NCI-H526 treated with DMSO at 0.1 percent for 48 hours (cell line): ENCODE measurements at regions not wholly inside any gene's neighbourhood (a gene's known extent, or its start where the extent isn't known, plus 50 kb on each side); places are given as distances from the start of the nearest gene placed in this dataset.

Source experiments
- DNase-seq: peaks from one replicate; lab custom pipeline; 2025; lab: John Stamatoyannopoulos, UW

DNA sequence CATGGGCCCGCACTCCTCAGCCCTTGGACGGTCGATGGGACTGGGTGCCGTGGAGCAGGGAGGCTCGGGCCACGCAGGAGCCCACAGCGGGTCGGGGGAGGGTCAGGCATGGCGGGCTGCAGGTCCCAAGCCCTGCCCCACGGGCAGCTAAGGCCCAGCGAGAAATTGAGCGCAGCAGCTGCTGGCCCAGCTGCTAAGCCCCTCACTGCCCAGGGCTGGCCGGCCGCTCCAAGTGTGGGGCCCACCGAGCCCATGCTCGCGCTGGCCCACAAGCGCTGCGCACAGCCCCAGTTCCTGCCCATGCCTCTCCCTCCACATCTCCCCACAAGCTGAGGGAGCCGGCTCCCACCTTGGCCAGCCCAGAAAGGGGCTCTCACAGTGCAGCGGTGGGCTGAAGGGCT lies 259.4 kb downstream of the VGLL3 start:
- DNase-seq: no peak

DNA sequence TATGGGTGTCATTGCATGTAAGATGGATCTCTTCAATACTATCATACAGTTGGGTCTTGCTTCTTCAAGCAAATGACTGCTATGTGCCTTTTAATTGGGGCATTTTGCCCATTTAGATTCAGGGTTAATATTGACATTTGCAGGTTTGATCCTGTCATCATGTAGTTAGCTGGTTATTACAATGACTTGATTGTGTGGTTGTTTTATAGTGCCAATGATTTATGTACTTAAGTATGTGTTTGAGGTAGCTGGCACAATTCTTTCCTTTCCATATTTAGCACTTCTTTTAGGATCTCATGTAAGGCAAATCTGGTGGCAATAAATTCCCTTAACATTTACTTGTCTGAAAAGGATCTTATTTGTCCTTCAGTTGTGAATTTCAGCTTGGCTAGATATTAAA lies 267.5 kb downstream of the VGLL3 start:
- DNase-seq: no peak

DNA sequence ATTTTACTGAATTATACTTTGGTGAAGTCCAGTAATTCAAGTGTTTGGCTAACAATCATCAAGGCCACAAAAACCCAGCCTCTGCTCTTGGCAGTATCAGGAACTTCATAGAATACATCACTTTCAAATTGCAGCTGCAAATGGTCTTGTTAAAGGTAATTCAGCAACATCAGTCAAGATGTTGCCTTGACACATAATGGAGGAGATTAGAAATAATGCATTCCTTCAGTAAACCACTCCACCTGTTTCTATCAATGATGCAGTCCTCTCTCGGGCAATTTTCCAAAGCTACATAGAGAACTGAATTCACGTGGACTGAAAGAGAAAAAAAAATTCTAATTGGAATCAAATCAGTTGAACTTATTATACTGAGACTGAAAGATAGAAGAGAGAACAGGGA lies 279.3 kb downstream of the VGLL3 start:
- DNase-seq: no peak

DNA sequence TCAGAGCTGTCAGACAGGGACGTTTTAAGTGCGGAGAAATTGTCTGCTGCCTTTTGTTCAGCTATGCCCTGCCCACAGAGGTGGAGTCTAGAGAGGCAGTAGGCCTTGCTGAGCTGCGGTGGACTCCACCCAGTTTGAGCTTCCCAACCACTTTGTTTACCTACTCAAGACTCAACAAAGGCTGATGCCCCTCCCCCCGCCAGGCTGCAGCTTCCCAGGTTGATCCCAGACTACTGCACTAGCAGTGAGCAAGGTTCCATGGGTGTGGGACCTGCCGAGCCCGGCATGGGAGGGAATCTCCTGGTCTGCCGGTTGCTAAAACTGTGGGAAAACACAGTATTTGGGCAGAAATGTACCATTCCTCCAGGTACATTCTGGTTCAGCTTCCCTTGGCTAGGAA lies 282.1 kb downstream of the VGLL3 start:
- no peak for DNase-seq

DNA sequence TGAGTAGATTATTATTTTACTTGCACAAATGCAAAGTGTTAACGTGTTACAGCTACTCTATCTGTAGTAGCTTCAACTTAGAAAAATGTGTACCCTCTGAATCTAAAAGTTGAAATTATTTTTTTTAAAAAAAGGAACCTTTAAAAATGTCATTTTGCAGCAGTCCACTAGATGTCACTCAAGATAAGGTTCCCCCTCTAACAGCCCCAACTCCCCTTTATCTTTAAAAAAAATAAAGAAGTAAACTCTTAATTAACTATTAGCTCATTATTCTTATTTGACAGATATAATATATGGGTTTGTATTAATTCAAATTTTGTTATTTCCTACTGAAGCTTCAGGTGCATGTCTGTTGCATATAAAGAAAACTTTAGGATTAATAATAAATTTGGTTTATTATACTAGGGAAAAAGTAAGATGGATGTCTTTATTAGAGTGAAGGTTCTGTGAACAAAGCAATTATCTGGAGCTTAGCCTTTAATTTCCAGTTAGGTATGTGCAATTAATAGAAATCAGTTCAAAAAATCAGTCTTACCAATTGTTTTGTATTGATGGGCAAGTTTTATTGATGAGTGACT lies 288.5 kb downstream of the VGLL3 start:
- no peak for DNase-seq

DNA sequence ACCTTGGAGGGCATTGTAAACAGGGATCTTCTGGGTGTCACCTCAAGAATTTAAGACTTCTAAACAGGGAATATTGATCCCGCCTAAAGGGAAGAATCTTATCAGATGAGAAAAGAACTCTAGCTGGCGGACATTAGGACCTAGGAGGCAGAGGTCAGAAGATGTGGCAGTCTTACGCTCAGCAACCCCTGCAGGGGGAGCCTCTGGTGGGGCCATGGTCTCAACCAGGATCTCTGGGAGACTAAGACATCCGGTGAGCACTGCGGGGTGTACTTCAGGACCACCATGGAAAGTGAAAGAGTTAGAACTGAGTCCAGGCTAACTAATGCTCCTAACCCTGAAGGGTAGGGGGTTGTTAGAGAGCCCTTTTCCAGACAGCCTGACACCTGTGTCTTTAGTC lies 295.2 kb downstream of the VGLL3 start:
- DNase-seq: no peak

DNA sequence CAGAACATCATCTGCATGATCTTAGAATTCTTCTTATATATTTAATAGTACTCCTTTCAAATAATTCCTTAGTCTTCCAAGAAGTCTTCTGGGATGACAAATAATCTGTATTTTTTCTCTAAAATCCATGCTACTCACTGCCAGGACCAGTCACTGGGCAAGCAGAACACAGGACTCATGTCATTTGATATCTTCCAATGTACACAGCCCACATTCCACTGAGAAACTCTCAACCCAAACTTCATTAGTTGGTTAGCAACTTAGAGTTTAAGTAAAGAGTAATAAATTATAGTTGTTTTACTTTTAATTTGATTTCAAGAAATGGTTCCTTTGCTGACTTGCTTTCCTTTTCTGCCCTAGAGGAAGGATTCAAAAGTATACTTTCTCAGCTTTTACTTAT lies 317.0 kb downstream of the VGLL3 start:
- no peak for DNase-seq

DNA sequence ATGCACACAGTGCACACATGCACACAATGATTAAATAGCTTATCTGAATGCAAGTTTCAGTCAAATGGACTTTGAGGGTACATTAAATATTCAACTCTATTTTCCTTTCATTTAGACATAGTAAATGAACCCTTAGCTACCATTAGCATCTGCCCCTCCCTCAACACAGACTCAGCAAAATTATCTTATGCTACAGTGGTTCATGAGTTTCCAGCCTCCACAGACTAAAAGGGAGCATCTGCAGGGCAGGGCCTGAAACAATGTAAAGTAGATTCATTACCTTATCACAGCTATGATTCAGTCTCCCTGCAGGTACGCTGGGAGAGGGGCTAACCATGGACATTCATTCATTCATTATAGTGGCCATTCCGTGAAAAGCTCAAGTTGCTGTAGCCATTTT lies 329.1 kb downstream of the VGLL3 start:
- DNase-seq: no peak

DNA sequence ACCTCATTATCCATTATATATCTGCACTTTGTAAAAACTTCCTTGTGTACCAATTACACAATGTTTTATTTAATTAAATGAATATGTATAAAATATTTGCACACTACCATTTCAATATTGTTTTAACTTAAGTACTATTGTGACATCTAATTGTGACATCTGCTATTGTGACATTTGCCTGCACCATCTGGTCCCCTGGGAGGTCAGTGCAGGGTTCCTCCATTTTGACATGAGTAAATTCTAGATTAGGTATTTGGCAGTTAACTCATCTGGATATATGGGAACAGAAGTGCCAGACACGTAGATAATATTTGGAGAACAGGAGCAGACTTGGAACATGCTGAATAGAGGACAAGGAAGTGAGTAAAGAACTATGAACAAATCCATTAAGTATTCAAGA lies 332.1 kb downstream of the VGLL3 start:
- DNase-seq: no peak

DNA sequence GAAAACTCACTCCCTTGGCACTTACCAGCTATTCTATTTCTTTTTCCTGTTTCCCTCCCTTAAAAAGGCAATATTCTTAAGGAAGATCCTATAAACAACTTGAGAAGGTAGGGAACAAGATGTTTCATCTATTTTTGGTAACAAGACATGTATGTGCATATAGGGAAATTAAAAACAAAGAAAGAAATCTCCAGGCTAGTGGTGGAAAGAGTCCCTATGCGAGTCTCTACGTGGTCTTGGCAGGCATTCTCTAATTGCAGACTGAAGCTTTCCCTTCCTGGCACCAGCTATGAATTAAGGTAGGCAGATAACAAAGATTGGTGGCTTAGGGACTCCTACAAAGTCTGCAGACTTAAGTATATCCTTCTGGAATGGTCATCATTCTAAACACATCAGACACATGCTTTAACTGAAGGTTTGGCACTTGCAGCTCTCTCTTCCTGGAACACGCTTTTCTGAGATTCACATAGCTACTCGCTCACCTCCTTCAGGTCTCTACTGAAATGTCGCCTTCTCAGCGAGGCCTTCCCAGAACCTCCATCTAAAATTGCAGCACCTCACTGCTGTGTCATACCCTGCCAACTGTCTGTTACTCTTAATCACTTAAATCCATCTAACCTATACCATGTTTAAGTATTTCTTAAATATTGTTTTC lies 336.0 kb downstream of the VGLL3 start:
- no peak for DNase-seq

DNA sequence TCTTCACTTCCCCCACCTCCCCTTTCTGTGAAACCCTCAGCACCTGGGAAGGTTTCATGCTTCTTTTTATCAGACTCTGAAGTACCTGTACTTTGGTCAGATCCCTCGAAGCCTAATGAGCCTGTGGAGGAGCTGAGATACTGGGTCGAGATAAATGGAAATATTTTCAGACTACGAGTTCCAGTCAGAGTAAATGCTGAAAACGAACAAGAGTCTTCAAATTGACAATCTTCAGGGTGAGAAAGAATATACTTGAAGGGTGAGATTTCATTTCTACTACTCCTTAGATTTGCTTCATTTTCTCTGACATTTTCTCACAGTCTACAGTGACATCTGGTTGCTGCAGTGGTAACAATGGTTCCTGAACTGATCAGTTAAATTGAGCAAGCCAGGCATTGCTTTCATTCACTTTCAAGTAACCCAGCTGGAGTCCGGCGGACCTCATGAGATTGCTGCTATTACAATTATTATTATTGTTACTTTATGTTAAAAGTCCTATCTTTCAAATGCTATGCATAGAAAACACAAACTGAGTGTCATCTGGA lies 337.2 kb downstream of the VGLL3 start:
- no peak for DNase-seq

DNA sequence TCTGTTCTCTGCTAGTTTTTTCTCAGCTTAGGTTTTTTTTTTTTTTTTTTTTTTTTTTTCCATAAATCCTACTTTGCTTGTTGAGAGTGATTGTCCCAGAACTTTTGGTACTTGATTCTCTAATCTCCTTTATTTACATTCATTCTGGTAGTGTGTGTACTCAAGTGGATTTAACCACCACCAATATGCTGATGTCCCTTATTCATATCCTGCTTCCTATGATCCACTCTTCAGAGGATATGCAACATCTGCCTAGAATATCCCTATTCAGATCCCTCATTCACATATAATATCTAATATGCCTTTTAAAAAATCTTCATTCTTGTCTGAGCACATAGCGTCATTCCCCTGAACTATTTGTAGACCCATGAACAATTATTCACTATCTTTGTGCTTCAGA lies 342.9 kb downstream of the VGLL3 start:
- DNase-seq: no peak

DNA sequence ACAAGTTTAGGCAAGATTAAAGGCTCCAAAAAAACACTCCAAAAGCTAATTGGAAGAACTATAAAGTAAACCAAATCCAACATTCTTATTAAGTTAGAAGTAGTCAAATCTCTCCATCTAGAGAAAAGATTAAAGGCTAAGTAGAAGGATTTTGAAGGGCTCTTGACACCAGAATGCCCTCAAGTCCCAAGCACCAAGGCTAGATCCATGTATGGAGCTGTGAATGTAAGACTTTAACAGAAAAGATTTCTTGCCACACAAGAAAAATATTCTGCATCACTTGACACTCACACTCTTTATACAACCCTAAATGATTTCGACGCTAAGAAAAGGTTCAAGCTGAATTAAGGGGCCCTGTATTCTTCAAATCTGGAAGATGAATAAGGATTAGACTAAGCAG lies 345.2 kb downstream of the VGLL3 start:
- DNase-seq: no peak

DNA sequence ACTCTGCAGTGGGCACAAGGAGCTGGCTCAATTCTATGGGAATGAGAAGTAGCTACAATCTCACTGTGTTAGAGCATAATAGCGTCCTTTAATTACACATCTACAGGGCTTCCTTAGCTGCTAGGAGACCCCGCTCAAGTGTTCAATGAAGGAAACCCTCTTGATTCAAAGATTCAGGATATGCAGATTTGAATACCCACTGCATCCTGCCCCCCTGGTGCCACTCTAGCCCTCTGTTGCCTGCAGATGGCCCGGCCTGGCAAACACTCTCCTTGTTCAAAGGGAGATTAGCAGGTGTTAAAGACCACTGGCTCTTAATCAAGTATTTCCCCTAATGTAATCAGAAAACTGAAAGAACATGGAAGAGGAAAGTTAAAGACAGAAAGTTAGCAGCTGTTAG lies 356.6 kb downstream of the VGLL3 start:
- DNase-seq: no peak

DNA sequence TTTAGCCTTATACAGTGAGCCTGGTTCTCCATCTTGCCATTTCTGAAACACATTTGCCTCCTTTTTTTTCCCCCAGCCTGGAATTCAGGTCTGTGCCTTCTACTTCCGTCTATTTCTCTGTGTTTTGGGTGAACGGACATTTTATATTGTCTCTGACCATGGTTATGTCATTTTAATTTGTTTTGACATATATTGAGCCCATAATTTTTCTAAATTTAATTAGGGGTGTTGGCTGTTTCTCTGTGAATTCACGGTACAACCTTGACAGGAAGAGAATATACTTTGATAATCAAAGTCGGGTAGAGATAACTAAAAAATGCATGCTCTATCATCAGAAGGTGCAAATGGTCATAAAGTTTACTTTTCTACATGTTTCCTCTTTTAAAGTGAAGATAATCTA lies 361.4 kb downstream of the VGLL3 start:
- no peak for DNase-seq

DNA sequence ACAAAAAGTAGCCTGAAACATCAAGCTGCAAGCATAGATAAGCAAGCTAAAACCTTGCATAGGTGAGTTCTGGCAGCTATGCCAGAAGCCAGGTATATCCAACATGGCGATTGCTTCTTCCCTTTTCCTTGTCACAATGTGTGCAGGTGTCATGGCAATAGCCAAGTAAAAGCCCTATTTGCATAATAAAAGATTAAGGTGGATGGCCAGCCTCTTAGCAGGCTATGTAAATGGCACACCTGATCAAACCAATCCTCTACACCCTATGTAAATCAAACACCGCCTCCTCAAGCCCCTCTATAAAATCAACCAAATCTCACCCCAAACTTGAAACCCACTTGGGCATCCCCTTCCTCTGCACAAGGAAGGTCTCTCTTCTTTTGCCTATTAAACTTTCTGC lies 366.8 kb downstream of the VGLL3 start:
- no peak for DNase-seq

DNA sequence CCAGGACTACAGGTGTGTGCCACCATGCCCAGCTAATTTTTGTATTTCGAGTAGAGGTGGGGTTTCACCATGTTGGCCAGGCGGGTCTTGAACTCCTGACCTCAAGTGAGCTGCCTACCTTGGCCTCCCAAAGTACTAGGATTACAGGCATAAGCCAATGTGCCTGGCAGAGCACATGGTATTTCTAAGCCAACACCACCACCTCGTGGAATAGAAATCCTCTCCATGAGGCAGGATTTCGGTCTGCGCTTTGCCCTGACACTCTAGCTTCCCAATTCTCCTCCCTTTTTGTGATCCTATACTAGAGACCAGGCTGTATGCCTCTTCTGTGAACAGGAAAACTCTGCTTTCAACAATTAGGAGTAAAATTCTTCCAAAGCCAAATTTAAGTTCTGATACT lies 372.2 kb downstream of the VGLL3 start:
- no peak for DNase-seq

DNA sequence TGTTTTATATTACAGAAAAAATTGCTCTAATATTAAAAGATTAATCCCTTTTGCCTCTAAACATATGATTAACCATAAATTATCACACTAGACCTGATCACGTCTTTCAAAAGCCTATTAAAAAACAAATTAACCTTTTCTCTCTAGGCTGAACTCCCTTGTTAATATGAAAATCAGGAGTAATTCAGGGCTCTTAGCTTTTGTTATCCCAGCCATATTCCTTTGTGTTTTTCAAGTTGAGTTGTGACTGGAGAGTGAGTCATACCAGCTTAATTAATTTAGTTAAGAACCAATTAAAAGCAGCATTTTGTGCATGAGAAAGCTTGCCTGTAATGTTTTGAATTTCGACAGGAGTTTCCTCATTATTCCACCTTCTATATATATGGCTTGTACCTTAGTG lies 385.8 kb downstream of the VGLL3 start:
- no peak for DNase-seq

DNA sequence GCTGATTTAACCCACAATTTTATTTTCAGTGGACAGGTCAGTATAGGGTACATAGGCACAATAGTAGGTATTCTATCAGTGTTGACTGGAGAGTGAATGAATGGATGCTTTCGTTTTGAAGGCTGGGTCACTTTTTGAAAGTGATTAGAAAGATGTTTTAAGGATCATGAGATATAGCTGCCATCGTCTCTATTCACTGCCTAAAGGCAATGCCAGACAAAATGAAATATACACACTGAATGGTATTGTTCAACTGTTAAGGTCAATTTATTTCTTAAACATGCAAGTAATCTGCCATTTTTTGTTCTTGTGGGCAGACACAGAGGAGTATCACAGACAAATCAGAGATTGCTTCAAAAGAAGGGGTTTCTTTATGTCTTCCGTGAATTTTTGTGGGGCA lies 395.3 kb downstream of the VGLL3 start:
- DNase-seq: no peak

DNA sequence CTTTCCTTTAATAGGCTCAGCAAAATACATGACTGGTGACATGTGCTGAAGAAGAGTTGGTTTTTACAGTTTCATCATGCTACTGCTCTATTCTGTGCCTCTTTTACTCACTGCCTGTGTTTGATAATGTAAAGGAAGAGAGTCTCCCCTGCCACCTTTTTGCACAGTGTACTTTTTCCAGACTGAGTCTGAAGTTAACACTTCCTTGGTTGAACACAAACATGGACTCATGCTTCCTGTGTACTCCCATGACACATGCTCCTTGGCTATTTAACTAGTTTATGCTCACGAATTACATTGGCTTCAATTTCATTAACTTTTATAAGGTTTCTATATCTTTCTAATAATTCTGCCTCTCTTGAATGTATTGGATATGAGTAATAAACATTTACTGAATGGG lies 396.1 kb downstream of the VGLL3 start:
- DNase-seq: no peak

DNA sequence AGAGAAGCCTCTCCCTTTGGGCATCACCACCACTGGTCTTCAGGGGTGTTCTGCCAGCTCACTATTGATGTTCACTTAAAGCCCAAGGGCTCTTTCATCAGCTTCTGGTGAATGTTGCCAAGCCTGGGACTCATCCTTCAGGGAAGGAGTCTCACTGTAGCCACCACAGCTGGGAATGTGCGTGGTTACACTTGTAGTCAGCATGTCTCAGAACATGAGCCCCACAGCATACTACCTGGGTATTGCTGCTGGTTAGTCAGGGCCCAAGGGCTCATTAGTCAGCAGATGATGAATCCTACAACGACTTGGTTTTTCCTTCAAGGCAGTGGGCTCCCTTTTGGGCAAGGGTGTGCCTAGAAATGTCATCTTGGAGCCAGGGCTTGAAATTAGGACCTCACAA lies 412.9 kb downstream of the VGLL3 start:
- no peak for DNase-seq

DNA sequence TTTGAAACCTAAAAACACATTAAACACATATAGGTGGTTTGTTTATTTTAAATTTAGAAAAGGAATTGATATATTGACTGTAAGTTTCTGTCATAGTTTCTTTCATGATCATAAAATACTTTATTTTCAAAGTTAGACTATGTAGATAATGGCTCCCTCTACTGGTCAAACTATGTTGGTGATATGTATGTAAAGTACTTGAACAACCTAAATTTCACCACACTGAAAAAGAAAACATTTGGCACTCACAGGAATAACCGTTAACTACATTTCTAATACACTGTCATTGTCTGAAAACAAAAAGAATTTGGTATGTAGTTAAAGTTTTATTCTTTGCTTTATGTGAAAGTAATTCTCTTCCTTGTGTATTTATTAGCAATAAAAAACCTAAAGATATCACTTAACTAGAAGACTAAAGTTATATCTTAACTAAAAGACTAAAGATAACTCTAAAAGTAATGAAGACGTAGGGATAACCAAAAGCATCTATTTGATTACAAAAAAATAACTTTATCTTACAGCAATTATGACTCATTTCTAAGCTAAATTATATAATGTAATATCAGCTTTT lies 427.5 kb downstream of the VGLL3 start:
- DNase-seq: peak; percentile 34

DNA sequence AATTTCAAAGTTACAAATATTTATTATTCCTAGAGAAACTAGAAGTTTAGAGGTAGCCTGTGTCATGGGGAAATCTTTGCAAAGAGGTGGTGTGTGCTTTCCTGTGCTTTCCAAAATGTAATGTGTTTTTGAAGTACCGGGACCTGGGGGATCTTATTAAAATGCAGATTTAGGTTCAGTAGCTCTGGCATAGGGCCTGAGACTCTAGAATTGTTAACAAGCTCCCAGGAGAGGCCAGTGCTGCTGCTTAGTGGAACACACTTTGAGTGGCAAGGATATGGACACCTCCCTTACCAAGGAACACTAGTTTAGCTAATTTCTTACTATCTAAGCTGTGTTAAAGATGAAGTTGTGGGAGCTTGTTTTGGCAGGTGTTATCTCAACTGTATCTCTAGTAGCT lies 428.9 kb downstream of the VGLL3 start:
- no peak for DNase-seq

DNA sequence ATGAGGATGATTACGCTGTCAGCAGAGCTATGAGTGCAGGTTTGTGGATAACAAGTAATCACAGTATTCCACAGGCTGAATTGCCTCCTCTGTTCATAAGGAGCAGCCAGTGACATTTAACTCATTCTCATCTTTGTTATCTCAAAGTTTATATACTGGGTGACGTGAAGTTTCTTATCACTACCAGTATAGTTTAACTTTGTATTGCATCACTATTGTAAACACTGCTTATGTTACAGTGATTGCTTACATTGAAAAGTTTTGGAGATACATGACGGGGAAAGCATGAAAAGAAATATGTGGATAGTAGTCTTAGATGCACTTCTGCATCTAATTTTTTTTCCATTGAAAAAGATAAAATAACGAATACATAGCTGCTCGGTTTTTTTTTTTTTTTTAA lies 429.7 kb downstream of the VGLL3 start:
- no peak for DNase-seq
